ENCODE measurements at regions not wholly inside any gene's neighbourhood (a gene's known extent, or its start where the extent isn't known, plus 50 kb on each side); places are given as distances from the start of the nearest gene placed in this dataset.
"Not testable (repeated sequence)": the region's sequence is repeated elsewhere in the genome, so short reads cannot be mapped to it uniquely, and the experiment has no call there.

GRCh38 chr11:90294526-90294925, 71.7 kb upstream of the CHORDC1 start:
- no peak for DNase-seq (ENCODE audit: low spot score)

- no peak for DNase-seq (ENCODE audit: low spot score)
These were observed 71.2 kb upstream of the CHORDC1 start for GRCh38 chr11:90294091-90294490.

- DNase-seq (ENCODE audit: low spot score) = no peak
These were observed 65.5 kb upstream of the CHORDC1 start for GRCh38 chr11:90288212-90288821.

GRCh38 chr11:90286640-90287039, 63.8 kb upstream of the CHORDC1 start:
- DNase-seq (ENCODE audit: low spot score) = no peak

GRCh38 chr11:90284171-90284570, 61.3 kb upstream of the CHORDC1 start:
- DNase-seq (ENCODE audit: low spot score) = no peak

GRCh38 chr11:90282551-90283071, 59.8 kb upstream of the CHORDC1 start:
- DNase-seq (ENCODE audit: low spot score) = not testable (repeated sequence)

- DNase-seq (ENCODE audit: low spot score) = no peak
These were observed 51.5 kb upstream of the CHORDC1 start for GRCh38 chr11:90274362-90274761.
